Sigmoid colon (tissue), 6 donors: ENCODE measurements at regions not wholly inside any gene's neighbourhood (a gene's known extent, or its start where the extent isn't known, plus 50 kb on each side); places are given as distances from the start of the nearest gene placed in this dataset.
"Not testable (repeated sequence)": the region's sequence is repeated elsewhere in the genome, so short reads cannot be mapped to it uniquely, and the experiment has no call there.

Source experiments
- DNase-seq: peaks from one replicate; pipeline ENCODE4 v3.0.0-alpha.2; 2019
- H3K27ac ChIP-seq, 4 donors: fragments of 200-600 bp; sonication (generic); one replicate each; pipeline ENCODE4 v1.5.1; 2016 to 2019; ENCODE audit warnings: mild to moderate bottlenecking in 1 of 4
- H3K27me3 ChIP-seq, 3 donors: fragments of 200-600 bp; sonication (generic); one replicate each; pipeline ENCODE4 v1.5.1; 2019; ENCODE audit warnings: mild to moderate bottlenecking in 1 of 3
- H3K36me3 ChIP-seq, 4 donors: fragments of 200-600 bp; sonication (generic); one replicate each; pipeline ENCODE4 v1.5.1; 2016 to 2019
- H3K4me1 ChIP-seq, 4 donors: fragments of 200-600 bp; sonication (generic); one replicate each; pipeline ENCODE4 v1.5.1; 2017 to 2019
- H3K4me3 ChIP-seq, 4 donors: fragments of 200-600 bp; sonication (generic); one replicate each; pipeline ENCODE4 v1.5.1; 2017 to 2019; ENCODE audit warnings: mild to moderate bottlenecking in 2 of 4, moderate library complexity in 1 of 4
- H3K9me3 ChIP-seq, 4 donors: fragments of 200-600 bp in 3 of 4; sonication (generic) in 3 of 4; one replicate each; pipeline versions ENCODE4 v1.5.1 to v1.6.1; 2013 to 2019
- CTCF ChIP-seq, 4 experiments: fragments of 450-650 bp in 3 of 4; fragments of 200-600 bp in 1 of 4; IDR thresholded peaks; one replicate each; pipeline ENCODE4 v1.5.1; 2016 to 2019; ENCODE audit warnings: antibody characterized with exemption in 4 of 4, mild to moderate bottlenecking in 3 of 4, moderate library complexity in 2 of 4
- EP300 ChIP-seq, 4 donors: sonication (generic); formaldehyde crosslinking; IDR thresholded peaks; one replicate each; pipeline ENCODE4 v1.6.1; 2017; ENCODE audit warnings: antibody characterized with exemption in 4 of 4
- POLR2A ChIP-seq, 2 donors: fragments of 450-650 bp; IDR thresholded peaks; one replicate each; pipeline ENCODE4 v1.6.1; 2016; ENCODE audit warnings: antibody characterized with exemption in 2 of 2, mild to moderate bottlenecking in 2 of 2, moderate library complexity in 2 of 2
- POLR2AphosphoS5 ChIP-seq, 4 donors: sonication (generic); formaldehyde crosslinking; IDR thresholded peaks; one replicate each; pipeline ENCODE4 v1.6.1; 2017; ENCODE audit warnings: antibody characterized with exemption in 4 of 4
- WGBS, 2 donors: extraction: QIAGEN DNeasy Blood & Tissue Kit; methylation state at CpG; one replicate each; pipeline ENCODE4 v1.1.7; 2013; 5-methylcytosine and 5-hydroxymethylcytosine counted together
- intact Hi-C: fragments of 100-400 bp; cut with DNase I; formaldehyde crosslinking; loops from one replicate; pipeline ENCODE4 v1.15.1; 2023
- donor health status: healthy with polysubstance abuse.
- donor health status: healthy.

GRCh38 chr4:169922632-169923276, 103.4 kb downstream of the MFAP3L start:
- TF ChIP-seq POLR2A (IDR thresholded peaks at IDR 0.05) (no peak), POLR2AphosphoS5 (IDR thresholded peaks at IDR 0.05) (no peak), CTCF (IDR thresholded peaks at IDR 0.05) (no peak), EP300 (IDR thresholded peaks at IDR 0.05) (no peak)
- intact Hi-C loops, result no loop called here
- no peak for DNase-seq
- Histone ChIP-seq H3K36me3 (no peaks in the 10 kb centered on the region), H3K9me3 (no peaks in the 10 kb centered on the region), H3K4me3 (no peak overlapping the region), H3K27ac (no peak overlapping the region), H3K4me1 (no peaks in the 10 kb centered on the region), H3K27me3 (no peaks in the 10 kb centered on the region)
- WGBS, 2 donors, result 24 to 68% methylated on average over 3 of the region's 3 CpGs

- Histone ChIP-seq H3K4me3 (no peak overlapping the region), H3K36me3 (no peaks in the 10 kb centered on the region), H3K4me1 (no peaks in the 10 kb centered on the region), H3K27ac (no peak overlapping the region), H3K9me3 (no peaks in the 10 kb centered on the region), H3K27me3 (no peaks in the 10 kb centered on the region)
- intact Hi-C loops, result no loop called here
- WGBS, 2 donors, result 61 to 74% methylated on average over 1 of the region's 1 CpG
- no peak for DNase-seq
- no peak for TF ChIP-seq POLR2AphosphoS5 (IDR thresholded peaks at IDR 0.05)
- no peak for TF ChIP-seq POLR2A (IDR thresholded peaks at IDR 0.05)
- no peak for TF ChIP-seq EP300 (IDR thresholded peaks at IDR 0.05)
- no peak for TF ChIP-seq CTCF (IDR thresholded peaks at IDR 0.05)
Observed at GRCh38 chr4:169921732-169922131, 104.5 kb downstream of the MFAP3L start.

GRCh38 chr4:169921237-169921636, 105.0 kb downstream of the MFAP3L start:
- no peak overlapping the region for H3K27ac ChIP-seq
- H3K9me3 ChIP-seq, result no peaks in the 10 kb centered on the region
- intact Hi-C loops, result no loop called here
- no peak overlapping the region for H3K4me3 ChIP-seq
- 87 to 91% methylated on average over 9 of the region's 9 CpGs for WGBS, 2 donors
- H3K27me3 ChIP-seq, result no peaks in the 10 kb centered on the region
- TF ChIP-seq EP300 (IDR thresholded peaks at IDR 0.05) (no peak), CTCF (IDR thresholded peaks at IDR 0.05) (no peak), POLR2A (IDR thresholded peaks at IDR 0.05) (no peak), POLR2AphosphoS5 (IDR thresholded peaks at IDR 0.05) (no peak)
- H3K36me3 ChIP-seq, result no peaks in the 10 kb centered on the region
- no peak for DNase-seq
- H3K4me1 ChIP-seq, result no peaks in the 10 kb centered on the region

GRCh38 chr4:169919194-169920124, 106.7 kb downstream of the MFAP3L start:
- H3K4me1 ChIP-seq, H3K9me3 ChIP-seq, H3K36me3 ChIP-seq, intact Hi-C loops, H3K27me3 ChIP-seq, H3K27ac ChIP-seq, DNase-seq, H3K4me3 ChIP-seq: not testable (repeated sequence)
- 65 to 82% methylated on average over 12 of the region's 12 CpGs for WGBS, 2 donors

GRCh38 chr4:169915545-169915944, 110.7 kb downstream of the MFAP3L start:
- intact Hi-C loops, result no loop called here
- DNase-seq, result no peak
- Histone ChIP-seq H3K4me3 (no peak overlapping the region), H3K9me3 (no peaks in the 10 kb centered on the region), H3K4me1 (no peaks in the 10 kb centered on the region), H3K27me3 (no peaks in the 10 kb centered on the region), H3K27ac (no peak overlapping the region), H3K36me3 (no peaks in the 10 kb centered on the region)
- TF ChIP-seq POLR2A (IDR thresholded peaks at IDR 0.05), result no peak
- WGBS, 2 donors, result 47 to 77% methylated on average over 5 of the region's 5 CpGs
